M059J (cell line): ENCODE measurements at regions not wholly inside any gene's neighbourhood (a gene's known extent, or its start where the extent isn't known, plus 50 kb on each side); places are given as distances from the start of the nearest gene placed in this dataset.
"Not testable (repeated sequence)": the region's sequence is repeated elsewhere in the genome, so short reads cannot be mapped to it uniquely, and the experiment has no call there.

Experiments
- DNase-seq: peaks from one replicate; pipeline ENCODE4 v3.0.0-alpha.2; 2012; ENCODE audit warnings: low read depth

DNA sequence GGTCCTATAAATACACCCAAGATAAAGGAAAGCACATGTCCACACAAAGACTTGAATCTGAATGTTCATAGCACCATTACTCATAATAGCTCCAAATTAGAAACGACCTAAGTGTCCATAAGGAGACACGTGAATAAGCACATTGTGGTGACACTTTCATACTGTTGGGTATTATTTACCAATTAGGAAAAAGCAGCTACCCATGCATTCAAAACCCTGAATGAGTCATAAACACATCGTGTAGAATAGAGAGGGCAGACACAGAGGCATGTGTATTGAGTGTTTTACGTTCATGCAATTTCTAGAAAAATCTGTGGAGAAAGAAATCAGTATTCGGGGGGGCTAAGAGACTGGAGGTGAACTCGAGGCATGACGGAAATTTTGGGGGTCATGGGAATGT is 396.7 kb downstream of the THBS2 start:
- no peak for DNase-seq

- DNase-seq = peak; percentile 13
Observed at GRCh38 chr6:168852376-168852884, 401.2 kb downstream of the THBS2 start.

DNA sequence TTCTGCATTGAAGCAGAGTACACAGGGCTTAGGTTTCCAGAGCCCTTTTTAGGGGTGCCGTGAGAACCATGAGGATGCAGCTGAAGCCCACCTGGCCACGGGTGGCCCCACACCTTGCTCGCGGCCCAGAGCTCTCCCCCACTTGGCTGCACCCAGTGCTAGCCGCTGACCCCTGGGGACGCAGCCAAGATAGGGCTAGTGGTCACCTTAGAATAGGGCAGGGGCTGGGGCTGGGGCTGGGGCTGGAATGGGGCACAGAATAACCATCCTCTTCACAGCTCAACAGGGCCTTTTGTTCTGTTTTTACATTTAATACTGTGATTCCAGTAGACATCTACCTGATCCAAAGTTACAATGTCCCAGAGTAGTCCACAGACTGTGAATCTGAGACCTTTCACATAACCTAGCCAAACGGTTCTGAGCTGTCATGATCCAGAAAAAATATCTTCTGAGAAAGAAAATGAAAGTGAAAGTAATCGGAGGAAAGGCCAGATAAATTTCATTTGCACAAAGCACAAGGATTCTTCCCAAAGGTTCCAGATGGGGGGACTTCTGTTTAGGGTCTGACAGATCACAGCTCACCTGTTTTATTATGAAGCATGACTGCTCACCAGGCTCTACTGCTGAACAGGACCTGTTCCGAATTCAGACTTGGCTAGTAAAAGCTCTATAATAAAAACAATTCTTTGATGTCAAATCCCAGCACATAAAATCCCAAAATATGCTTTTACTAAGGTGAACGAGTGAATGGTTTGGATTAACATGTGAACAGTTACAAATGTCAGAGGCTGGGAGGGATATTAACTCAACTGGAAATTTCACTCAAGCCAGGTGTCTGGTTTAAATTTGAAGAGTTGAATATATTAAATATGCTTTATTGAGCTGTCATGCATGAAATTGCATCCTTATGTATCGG is 401.9 kb downstream of the THBS2 start:
- DNase-seq = peak; percentile 52

GRCh38 chr6:168850027-168850736 is 403.5 kb downstream of the THBS2 start:
- not testable (repeated sequence) for DNase-seq

GRCh38 chr6:168849459-168849858 is 404.2 kb downstream of the THBS2 start:
- no peak for DNase-seq

DNA sequence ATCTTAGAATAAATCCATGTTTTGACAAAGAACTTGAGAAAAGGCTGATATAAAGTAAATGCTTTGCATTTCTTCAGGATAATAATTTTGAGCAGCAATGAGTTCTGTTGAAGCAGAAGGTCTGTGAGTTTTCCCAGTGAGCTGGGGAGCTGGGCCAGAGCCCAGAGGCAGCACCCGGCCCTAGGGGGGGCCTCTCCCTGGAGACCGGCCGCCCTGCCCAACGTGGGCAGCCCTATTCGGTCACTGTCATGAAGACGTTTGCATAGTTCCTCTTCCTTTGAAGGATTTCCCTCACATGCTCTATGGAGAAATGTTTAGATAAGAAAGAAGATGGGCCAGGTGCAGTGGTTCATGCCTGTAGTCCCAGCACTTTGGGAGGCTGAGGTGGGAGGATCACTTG is 404.8 kb downstream of the THBS2 start:
- DNase-seq = no peak

- DNase-seq = no peak
Observed at GRCh38 chr6:168844821-168845609, 404.0 kb downstream of the SMOC2 start.

GRCh38 chr6:168842632-168843212 is 401.7 kb downstream of the SMOC2 start:
- DNase-seq = not testable (repeated sequence)

- DNase-seq = no peak
Observed at GRCh38 chr6:168841609-168842278, 400.8 kb downstream of the SMOC2 start.

- DNase-seq = not testable (repeated sequence)
Observed at GRCh38 chr6:168840932-168841331, 399.9 kb downstream of the SMOC2 start.

DNA sequence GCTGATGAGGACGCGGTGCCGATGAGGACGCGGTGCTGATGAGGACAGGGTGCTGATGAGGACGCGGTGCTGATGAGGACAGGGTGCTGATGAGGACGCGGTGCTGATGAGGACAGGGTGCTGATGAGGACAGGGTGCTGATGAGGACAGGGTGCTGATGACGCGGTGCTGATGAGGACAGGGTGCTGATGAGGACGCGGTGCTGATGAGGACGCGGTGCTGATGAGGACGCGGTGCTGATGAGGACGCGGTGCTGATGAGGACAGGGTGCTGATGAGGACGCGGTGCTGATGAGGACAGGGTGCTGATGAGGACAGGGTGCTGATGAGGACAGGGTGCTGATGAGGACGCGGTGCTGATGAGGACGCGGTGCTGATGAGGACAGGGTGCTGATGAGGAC is 399.3 kb downstream of the SMOC2 start:
- DNase-seq = not testable (repeated sequence)

DNA sequence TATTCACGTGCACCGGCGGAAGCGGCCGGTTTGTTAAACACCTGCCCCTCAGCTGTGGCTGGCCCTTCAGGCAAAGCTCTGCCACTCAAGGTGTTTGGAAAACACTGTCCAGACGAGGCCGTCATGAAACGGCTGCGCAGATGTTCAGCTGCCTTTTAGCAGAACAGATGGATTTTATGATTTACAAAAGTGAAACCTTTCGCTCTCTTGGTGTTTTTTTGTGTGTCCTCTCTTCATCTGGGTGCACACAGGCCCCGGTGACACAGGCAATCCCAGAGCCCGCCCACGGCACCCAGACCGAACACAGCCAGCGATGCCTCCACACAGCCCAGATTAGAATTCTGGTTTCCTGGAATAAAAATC is 397.0 kb downstream of the SMOC2 start:
- no peak for DNase-seq

- DNase-seq = no peak
Observed at GRCh38 chr6:168837254-168838036, 396.5 kb downstream of the SMOC2 start.

- DNase-seq = no peak
Observed at GRCh38 chr6:168835991-168836390, 395.0 kb downstream of the SMOC2 start.

DNA sequence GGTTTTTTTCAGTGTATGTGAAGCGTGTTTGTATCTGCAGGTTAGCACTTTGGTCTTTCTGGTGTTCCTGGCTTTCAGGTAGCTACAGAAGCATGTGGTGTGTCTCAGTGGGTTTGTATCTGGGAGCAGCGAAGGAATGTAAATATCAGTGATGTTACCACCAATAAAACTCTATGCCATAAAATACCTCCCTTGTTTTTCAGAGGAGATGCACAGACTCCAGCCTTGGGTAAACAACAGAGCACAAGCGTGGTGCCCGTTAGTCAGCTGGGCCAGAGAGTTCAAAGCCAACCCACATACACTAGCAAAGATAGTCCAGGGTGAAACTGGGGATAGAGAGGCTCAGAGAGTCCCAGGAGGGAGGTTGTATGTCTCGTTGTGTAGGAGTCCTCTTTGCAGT is 393.8 kb downstream of the SMOC2 start:
- DNase-seq = no peak

DNA sequence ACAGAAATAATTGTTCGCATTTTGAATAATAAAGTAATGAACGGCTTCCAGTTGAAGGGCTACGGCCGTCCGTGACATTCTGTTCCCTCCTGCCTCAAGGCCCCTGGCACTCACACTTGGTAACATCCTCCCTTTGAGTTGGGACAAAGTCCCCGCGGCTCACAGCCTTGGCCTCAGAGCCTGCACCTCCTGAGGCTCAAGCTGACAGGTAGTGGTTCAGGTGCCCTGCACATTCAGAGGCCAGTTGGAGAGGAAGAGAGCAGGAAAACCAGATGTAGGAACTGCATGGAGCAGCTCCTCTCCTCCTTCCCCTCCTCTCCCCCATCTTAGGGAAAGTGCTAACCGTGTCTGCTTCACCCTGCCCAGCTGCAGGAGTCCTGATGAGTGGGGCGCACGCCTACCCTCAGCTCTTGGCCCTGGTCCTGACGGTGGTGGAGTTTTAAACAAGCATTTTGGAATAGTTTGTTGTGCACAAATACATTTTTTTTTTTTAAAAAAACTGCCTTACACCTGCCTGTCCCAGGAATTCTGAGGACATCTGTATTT is 393.1 kb downstream of the SMOC2 start:
- no peak for DNase-seq

DNA sequence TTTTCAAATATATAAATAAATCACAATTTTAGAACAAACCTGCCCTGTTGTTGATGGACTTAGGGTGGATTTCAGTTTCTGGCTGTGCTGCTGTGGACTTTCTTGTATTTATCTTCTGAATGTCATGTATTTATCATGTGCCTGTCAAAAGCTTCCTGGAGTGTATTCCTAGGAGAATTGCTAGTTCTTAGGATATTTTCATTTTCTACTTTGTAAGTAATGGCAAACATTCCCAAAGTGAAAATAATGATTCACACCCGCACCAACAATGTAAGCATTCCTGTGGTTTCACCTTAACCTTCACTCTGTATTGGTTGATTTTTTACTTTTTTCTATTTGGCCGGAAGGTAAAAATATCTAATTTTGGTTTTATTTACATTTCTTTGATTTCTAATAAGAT is 387.8 kb downstream of the SMOC2 start:
- peak; percentile 12 for DNase-seq

GRCh38 chr6:168828035-168828434 is 387.1 kb downstream of the SMOC2 start:
- DNase-seq = no peak

DNA sequence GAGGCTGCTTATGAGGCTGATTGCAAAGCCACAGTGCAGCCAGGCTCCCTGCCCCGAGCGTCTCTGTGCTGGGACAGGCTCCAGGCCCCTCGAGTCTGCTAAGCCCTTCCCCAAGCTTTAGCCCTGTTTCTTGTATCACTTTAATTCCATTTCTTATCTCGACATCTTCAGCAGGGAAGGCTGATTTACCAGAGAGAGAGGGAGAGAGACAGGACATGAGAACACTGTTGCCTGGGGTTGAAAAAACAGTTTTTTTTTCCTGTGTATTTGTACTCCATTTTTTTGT is 386.5 kb downstream of the SMOC2 start:
- no peak for DNase-seq
